CD4-positive, alpha-beta T cell treated with Interleukin-4 for 4 hours (primary cell): ENCODE measurements at regions not wholly inside any gene's neighbourhood (a gene's known extent, or its start where the extent isn't known, plus 50 kb on each side); places are given as distances from the start of the nearest gene placed in this dataset.

Experiments used
- DNase-seq: peaks from one replicate; pipeline ENCODE4 v3.0.0-alpha.2; 2020

- DNase-seq, result no peak
Observed at GRCh38 chr9:79189511-79189924, 382.2 kb upstream of the TLE4 start.

DNA sequence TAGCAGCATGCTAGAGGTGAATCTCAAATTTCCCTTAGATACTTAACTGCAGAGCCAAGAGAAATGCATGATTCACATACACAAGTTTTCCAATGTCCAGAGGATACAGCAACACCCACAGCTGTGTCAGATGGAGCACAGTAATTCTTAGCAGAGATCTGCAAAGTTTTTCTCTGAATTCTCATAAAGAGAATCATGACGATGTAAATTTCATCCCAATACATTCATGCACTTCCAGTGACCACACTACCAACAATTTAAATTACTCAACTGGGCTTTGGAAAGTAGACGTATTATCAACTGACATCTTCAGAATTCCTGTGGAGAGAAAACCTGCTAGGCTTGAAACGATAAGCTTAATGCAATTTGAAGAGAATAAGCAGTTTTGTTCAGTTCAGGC lies 378.8 kb upstream of the TLE4 start:
- no peak for DNase-seq

DNA sequence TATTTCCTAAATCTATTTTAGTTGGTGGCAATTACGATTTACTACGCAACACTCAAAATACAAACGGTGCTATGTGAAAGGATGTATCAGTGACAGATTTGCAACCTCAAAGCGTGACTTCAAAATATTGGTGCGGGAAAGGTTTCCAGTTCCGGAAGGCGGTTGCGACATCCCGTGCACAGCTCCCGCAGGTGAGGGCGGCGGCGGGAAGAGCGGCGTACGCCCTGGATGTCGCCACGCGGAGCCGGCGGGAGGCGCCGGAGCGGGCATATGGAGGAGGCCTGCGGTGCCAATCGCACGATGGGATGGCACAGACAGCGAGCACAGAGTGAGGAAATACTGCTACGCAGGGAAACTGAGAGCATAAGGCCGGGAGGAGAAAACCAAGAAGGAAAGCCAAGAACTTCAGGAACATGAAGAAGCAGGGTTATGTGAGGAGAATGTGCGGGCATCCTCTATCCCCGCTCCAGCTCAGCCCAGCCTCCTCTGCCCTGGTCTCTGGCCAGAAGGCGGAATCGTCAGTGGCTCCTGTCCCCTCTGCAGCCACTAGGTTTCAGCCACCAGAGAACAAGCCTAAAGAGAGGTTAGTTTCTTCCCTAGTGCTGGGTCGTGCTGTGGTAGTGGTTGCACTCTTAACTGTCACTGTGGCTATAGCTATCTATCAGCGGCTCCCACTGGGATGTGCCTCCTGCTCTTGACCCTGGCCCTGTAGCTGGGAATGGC lies 378.1 kb upstream of the TLE4 start:
- DNase-seq, result no peak

GRCh38 chr9:79195879-79196278 lies 375.9 kb upstream of the TLE4 start:
- DNase-seq, result no peak

- DNase-seq, result no peak
Observed at GRCh38 chr9:79196606-79197005, 375.2 kb upstream of the TLE4 start.

DNA sequence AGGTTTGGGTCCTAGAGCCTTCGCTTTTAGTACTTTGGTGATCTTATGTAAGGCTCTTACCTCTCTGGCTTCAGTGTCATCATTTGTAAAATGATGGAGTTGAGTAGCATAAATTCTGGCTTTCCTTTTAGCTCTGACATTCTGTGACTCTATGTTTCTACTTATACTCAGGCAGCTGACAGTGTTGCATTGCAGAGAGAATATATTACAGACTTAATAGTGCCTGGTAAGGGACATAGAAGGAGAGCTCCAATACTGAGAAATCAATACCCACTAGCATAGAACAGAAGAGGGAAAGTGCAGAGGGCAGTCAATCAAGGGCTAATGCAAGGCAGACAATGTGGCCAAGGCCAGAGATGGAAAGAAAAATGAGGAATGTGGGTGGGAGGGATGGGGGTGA lies 371.4 kb upstream of the TLE4 start:
- no peak for DNase-seq

DNA sequence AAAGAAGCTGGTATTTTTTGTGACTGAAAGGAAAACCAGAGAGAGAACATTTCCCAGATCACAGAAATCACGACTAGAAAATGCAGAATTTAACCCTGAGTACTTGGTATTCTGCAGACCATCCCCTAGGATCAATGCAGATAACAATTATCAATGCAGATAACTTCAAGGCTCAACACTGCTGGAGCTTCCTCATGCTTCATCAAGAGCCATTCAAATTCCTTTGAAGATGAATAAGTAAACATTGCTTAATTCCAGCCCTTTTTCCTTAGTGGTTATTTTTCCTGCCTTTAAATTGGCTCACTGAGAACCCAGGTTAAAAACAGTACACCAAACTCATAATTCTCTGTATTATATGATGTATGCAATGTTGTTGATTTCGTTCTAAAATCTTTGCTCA lies 370.1 kb upstream of the TLE4 start:
- no peak for DNase-seq

DNA sequence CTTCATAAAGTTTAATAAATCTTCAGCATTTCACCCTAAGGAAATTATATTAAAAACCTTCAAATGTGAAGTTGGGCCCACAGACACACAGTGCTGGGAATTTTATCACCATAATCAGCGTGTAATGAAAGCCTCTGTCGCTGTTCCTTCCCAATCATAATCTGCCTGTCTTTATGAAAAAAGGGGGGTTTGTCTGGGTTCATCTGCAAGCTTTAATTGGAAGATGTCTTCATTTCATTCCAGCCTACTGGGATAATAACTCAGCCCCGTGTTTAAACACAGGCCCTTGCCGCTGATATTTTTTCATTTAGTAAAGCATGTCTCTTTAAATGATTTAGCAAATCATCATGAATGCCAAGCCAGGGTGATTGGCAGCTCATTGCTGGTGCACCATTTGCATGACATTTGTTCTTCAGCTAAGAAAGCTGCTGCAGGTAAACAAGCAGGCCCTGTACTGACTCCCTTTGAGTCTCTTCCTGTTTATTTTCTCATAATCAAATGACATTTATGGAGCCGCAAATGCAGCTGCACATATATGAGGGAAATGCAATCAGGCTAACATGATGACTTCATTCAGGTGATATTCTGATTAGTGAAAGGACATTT lies 362.9 kb upstream of the TLE4 start:
- DNase-seq, result no peak

GRCh38 chr9:79210541-79211243 lies 361.1 kb upstream of the TLE4 start:
- DNase-seq, result no peak

GRCh38 chr9:79213417-79214125 lies 358.2 kb upstream of the TLE4 start:
- no peak for DNase-seq

GRCh38 chr9:79215821-79216220 lies 355.9 kb upstream of the TLE4 start:
- no peak for DNase-seq

- no peak for DNase-seq
Observed at GRCh38 chr9:79220251-79220650, 351.5 kb upstream of the TLE4 start.

- no peak for DNase-seq
Observed at GRCh38 chr9:79220666-79221065, 351.1 kb upstream of the TLE4 start.

DNA sequence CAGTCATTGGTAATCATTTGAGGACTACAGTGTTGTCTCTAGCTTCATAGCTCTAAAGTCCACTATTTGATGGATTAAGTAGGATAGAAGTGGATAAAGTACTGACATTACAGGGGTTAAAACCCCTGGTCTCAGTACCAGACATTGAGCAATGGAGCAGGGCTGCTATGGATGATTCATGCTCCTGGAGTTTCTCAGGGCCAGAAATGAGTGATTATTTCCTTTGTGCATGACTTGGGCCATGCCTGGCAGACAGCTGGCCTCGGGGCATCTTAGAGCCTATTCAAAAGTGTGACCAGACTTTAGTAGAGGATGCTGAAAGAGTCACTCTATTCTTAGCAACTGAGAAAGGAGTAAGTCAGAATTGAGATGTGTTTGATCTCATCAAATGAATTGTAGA lies 350.7 kb upstream of the TLE4 start:
- no peak for DNase-seq

DNA sequence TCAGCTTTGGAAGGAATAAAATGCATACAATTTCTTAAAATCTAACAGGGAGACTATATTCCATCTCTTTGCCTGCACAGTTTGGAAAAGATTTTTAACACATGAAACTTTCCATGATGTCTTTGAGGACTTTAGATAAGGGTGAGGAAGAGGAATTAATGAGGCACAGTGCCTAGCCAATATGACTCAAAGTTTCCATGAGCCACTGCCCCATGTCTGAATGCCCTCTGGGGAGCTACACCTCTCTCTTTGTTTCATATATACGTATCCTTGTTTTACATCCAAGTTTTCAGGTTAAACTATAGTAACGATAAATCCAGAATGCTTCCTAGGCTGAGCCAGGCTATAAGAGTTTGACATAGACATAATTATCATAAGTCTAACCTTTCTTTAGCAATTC lies 349.3 kb upstream of the TLE4 start:
- no peak for DNase-seq

GRCh38 chr9:79224672-79225433 lies 346.9 kb upstream of the TLE4 start:
- DNase-seq, result no peak

DNA sequence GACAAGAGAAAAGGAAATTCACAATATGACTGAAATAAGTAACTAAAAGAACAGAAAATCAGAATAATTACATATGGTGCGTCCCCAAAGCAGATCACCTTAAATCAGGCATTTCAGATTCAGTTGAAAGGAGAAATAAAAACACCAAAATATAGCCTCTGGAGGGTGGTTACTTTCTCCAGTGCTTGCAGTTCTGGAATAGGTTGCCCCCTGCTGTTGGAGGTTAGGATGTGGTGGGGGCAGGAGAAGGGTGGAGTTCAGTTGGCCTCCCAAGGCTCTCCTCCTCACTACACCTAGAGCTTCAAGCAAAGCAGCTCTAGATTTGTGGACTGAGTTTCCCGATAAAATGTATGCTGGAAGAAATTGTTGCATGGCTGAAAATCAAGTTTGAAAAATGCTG lies 338.2 kb upstream of the TLE4 start:
- DNase-seq, result no peak

DNA sequence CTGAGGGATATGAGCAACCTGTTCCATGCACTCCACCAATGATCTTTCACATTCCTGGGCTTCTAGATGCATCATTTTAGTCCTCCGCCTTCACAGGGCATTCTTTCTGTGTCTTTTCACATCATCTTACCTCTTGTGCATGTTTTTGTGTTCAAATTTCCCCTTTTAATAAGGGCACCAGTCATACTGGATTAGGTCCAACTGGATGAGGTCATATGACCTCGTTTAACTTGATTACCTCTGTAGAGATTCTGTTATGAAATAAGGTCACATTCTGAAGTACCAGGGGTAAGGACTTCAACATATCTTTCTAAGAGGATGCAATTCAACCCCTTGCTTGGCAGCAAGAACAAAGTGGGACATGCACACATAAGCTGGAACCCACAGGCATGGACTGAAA lies 335.3 kb upstream of the TLE4 start:
- DNase-seq, result no peak

DNA sequence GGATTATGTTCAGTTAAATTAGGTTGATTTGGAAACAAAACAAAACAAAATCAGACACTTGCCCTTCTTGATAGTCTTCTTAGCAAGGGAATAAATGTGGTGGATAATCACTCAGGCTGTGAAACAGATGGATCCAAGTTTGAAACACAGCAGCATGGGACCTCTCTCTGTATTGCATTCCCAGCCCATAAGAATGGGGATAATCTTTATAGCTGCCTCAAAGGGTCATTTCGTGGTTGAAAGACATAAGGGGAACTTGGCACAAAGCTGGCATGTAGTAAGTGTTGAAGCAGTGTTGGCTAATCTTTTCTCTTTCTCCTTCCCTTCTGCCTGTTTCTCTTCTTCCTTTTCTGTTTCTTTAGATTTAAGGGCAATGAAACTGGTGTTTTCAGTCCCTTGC lies 333.9 kb upstream of the TLE4 start:
- DNase-seq, result no peak

DNA sequence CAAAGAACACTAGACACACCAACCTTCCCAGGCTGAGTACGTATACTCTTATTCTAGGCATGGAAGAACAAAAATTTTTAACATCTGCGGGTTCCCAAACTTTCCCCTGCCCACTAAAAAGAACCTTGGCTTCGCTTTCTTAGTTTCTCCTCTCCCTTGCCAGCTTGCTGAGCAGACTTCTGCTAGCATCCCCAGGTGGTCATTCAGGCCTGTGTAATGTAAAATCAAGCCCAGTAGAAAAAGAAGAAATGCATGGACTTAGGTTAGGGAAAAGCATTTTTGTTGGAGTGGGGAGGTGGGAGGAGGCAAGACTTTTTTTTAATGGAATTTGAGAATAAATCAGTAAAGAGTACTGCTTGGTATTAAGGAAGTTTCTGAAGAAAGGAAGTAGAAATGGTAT lies 331.0 kb upstream of the TLE4 start:
- no peak for DNase-seq

DNA sequence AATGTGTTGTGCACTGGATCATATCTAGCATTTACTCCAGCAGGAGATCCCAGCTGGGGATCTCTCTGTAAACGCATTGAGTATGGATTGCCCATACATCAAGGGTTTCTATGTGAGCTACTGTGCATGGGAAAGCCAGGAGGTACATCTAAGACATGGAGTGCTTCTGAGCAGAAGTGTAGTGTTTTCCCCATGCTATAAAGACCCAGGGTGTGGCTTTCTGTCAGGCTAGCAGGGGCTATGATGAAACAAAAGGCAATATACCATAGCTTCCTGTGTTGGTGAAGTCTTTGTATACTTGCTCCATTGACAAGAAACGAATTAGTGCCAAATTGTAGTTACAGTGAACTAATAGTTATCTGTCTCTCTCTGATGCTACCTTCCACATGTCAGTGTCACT lies 329.3 kb upstream of the TLE4 start:
- no peak for DNase-seq

- DNase-seq, result no peak
Observed at GRCh38 chr9:79246170-79246569, 325.6 kb upstream of the TLE4 start.

DNA sequence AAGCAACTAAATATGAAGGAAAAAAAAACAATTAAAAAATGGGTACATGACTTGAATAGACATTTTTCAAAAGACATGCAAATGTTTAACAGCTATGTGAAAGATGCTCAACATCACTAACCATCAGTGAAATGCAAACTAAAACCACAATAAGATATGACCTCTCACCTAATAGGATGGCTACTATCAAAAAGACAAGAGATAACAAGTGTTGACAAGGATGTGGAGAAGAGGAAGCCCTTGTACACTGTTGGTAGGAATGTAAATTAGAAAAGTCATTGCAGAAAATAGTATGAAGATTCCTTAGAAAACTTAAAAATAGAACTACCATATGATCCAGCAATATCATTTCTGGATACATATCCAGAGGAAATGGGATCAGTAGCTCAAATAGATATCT lies 324.7 kb upstream of the TLE4 start:
- DNase-seq, result no peak
